ENCODE measurements at regions not wholly inside any gene's neighbourhood (a gene's known extent, or its start where the extent isn't known, plus 50 kb on each side); places are given as distances from the start of the nearest gene placed in this dataset.

GRCh38 chr4:101458914-101459313, 111.6 kb upstream of the PPP3CA start:
- peak in 1 of 2 donors; percentile 11 for DNase-seq (ENCODE audit: low read depth in 2 of 2)
- TF ChIP-seq EZH2 (IDR thresholded peaks at IDR 0.05; ENCODE audit: low read length, missing control alignments): no peak
- TF ChIP-seq, protein P1, sequence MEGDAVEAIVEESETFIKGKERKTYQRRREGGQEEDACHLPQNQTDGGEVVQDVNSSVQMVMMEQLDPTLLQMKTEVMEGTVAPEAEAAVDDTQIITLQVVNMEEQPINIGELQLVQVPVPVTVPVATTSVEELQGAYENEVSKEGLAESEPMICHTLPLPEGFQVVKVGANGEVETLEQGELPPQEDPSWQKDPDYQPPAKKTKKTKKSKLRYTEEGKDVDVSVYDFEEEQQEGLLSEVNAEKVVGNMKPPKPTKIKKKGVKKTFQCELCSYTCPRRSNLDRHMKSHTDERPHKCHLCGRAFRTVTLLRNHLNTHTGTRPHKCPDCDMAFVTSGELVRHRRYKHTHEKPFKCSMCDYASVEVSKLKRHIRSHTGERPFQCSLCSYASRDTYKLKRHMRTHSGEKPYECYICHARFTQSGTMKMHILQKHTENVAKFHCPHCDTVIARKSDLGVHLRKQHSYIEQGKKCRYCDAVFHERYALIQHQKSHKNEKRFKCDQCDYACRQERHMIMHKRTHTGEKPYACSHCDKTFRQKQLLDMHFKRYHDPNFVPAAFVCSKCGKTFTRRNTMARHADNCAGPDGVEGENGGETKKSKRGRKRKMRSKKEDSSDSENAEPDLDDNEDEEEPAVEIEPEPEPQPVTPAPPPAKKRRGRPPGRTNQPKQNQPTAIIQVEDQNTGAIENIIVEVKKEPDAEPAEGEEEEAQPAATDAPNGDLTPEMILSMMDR (conservative IDR thresholded peaks at IDR 0.05 in 1 of 2, IDR thresholded peaks at IDR 0.05 in 1 of 2; ENCODE audit: low read depth in 1 of 2, low read length in 2 of 2): no peak
- H3K79me2 ChIP-seq (ENCODE audit: control insufficient read depth, insufficient read depth, low read length): no peaks in the 10 kb centered on the region
- no peak overlapping the region for H3K9ac ChIP-seq (ENCODE audit: insufficient read depth, low read length)
- no peaks in the 10 kb centered on the region for H3K4me1 ChIP-seq (ENCODE audit: control insufficient read depth, extremely low read depth, insufficient read depth, low read length)
- no peak overlapping the region for H3K27ac ChIP-seq (ENCODE audit: insufficient read depth, low read length)
- H3K4me2 ChIP-seq (ENCODE audit: extremely low read depth, insufficient read depth, low read length): no peak overlapping the region
- H3K36me3 ChIP-seq (ENCODE audit: control insufficient read depth, insufficient read depth, low read length): no peaks in the 10 kb centered on the region
- no peak overlapping the region for H3K4me3 ChIP-seq (replicated peaks in 1 of 4; ENCODE audit: control extremely low read depth in 1 of 4, insufficient read depth in 1 of 4, low read depth in 3 of 4, low read length in 4 of 4)
- no peaks in the 10 kb centered on the region for H3K9me3 ChIP-seq (ENCODE audit: control insufficient read depth, insufficient read depth, low read depth, low read length)
- H4K20me1 ChIP-seq (ENCODE audit: control insufficient read depth, extremely low read depth, insufficient read depth, low read length): no peaks in the 10 kb centered on the region
- no peak overlapping the region for H2AFZ ChIP-seq (ENCODE audit: low read length)
- no peaks in the 10 kb centered on the region for H3K27me3 ChIP-seq (ENCODE audit: control insufficient read depth, insufficient read depth, low read length)

DNA sequence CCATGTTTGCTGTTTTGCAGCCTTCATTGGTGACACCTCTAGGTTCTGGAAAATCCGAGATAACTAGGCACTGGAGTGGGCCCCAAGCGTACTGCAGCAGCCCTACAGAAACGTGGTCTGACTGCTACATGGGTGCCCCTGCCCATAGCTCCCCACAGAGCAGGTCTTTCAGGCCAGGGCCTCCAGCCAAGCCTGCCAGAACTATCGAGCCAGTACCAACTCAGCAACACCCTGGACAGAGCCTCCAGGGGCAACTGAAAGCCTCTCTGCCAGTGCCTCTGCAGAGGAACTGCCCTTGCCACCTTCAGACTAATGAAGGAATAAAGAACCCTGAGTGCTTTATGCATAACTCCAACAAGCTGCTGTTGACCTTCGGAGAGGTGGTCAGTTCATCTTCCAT, 111.1 kb upstream of the PPP3CA start:
- H2AFZ ChIP-seq (ENCODE audit: low read length): no peak overlapping the region

DNA sequence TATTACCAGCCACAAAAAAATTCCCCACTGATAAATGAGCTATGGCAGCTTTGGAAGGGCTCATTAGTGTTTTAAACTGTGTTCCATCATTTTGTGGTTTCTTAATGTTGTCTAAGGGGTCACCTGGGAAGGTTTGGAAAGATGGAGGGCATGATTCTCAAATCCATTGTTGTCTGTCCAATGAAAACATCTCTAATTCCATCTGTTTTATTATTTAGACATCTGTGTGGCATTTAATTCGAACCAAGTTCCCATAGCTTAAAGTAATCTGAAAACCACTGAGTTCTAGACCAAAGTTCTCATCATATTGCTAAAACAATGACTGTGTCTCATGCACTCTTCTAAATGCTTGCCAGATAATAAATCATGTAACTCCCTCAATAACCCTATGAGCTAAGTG, 103.8 kb upstream of the PPP3CA start:
- Histone ChIP-seq H3K27ac (ENCODE audit: insufficient read depth, low read length) (no peak overlapping the region), H3K4me1 (ENCODE audit: control insufficient read depth, extremely low read depth, insufficient read depth, low read length) (no peaks in the 10 kb centered on the region), H2AFZ (ENCODE audit: low read length) (no peak overlapping the region), H4K20me1 (ENCODE audit: control insufficient read depth, extremely low read depth, insufficient read depth, low read length) (no peaks in the 10 kb centered on the region), H3K4me3 (replicated peaks in 1 of 4; ENCODE audit: control extremely low read depth in 1 of 4, insufficient read depth in 1 of 4, low read depth in 3 of 4, low read length in 4 of 4) (no peak overlapping the region), H3K9me3 (ENCODE audit: control insufficient read depth, insufficient read depth, low read depth, low read length) (no peaks in the 10 kb centered on the region), H3K36me3 (ENCODE audit: control insufficient read depth, insufficient read depth, low read length) (no peaks in the 10 kb centered on the region), H3K9ac (ENCODE audit: insufficient read depth, low read length) (no peak overlapping the region), H3K4me2 (ENCODE audit: extremely low read depth, insufficient read depth, low read length) (no peak overlapping the region), H3K79me2 (ENCODE audit: control insufficient read depth, insufficient read depth, low read length) (no peaks in the 10 kb centered on the region), H3K27me3 (ENCODE audit: control insufficient read depth, insufficient read depth, low read length) (no peaks in the 10 kb centered on the region)
- no peak for TF ChIP-seq EZH2 (IDR thresholded peaks at IDR 0.05; ENCODE audit: low read length, missing control alignments)
- TF ChIP-seq, protein P1 (conservative IDR thresholded peaks at IDR 0.05 in 1 of 2, IDR thresholded peaks at IDR 0.05 in 1 of 2; ENCODE audit: low read depth in 1 of 2, low read length in 2 of 2): no peak
- peak in 1 of 2 donors; percentile 81 for DNase-seq (ENCODE audit: low read depth in 2 of 2)

More for the DNA sequence above, 111.1 kb upstream of the PPP3CA start:
- no peak overlapping the region for H3K4me3 ChIP-seq (replicated peaks in 1 of 4; ENCODE audit: control extremely low read depth in 1 of 4, insufficient read depth in 1 of 4, low read depth in 3 of 4, low read length in 4 of 4)
- H3K9me3 ChIP-seq (ENCODE audit: control insufficient read depth, insufficient read depth, low read depth, low read length): no peaks in the 10 kb centered on the region
- TF ChIP-seq, protein P1 (conservative IDR thresholded peaks at IDR 0.05 in 1 of 2, IDR thresholded peaks at IDR 0.05 in 1 of 2; ENCODE audit: low read depth in 1 of 2, low read length in 2 of 2): no peak
- no peak for TF ChIP-seq EZH2 (IDR thresholded peaks at IDR 0.05; ENCODE audit: low read length, missing control alignments)
- H3K27ac ChIP-seq (ENCODE audit: insufficient read depth, low read length): no peak overlapping the region
- no peak overlapping the region for H3K9ac ChIP-seq (ENCODE audit: insufficient read depth, low read length)
- no peaks in the 10 kb centered on the region for H3K27me3 ChIP-seq (ENCODE audit: control insufficient read depth, insufficient read depth, low read length)
- H3K4me1 ChIP-seq (ENCODE audit: control insufficient read depth, extremely low read depth, insufficient read depth, low read length): no peaks in the 10 kb centered on the region
- DNase-seq (ENCODE audit: low read depth in 2 of 2): no peak
- no peaks in the 10 kb centered on the region for H3K79me2 ChIP-seq (ENCODE audit: control insufficient read depth, insufficient read depth, low read length)
- no peak overlapping the region for H3K4me2 ChIP-seq (ENCODE audit: extremely low read depth, insufficient read depth, low read length)
- H4K20me1 ChIP-seq (ENCODE audit: control insufficient read depth, extremely low read depth, insufficient read depth, low read length): no peaks in the 10 kb centered on the region
- H3K36me3 ChIP-seq (ENCODE audit: control insufficient read depth, insufficient read depth, low read length): no peaks in the 10 kb centered on the region
